Islet precursor cell (in vitro differentiated cells): ENCODE measurements at regions not wholly inside any gene's neighbourhood (a gene's known extent, or its start where the extent isn't known, plus 50 kb on each side); places are given as distances from the start of the nearest gene placed in this dataset.

ENCODE experiments used
- DNase-seq: peaks from one replicate; pipeline ENCODE4 v3.0.0-alpha.2; 2018

GRCh38 chr11:112403432-112403831 lies 142.8 kb upstream of the PLET1 start:
- DNase-seq, result no peak

GRCh38 chr11:112404112-112404511 lies 143.5 kb upstream of the PLET1 start:
- no peak for DNase-seq

- DNase-seq, result no peak
Observed at GRCh38 chr11:112408517-112408916, 147.9 kb upstream of the PLET1 start.

- DNase-seq, result no peak
Observed at GRCh38 chr11:112410325-112410724, 149.7 kb upstream of the PLET1 start.

- no peak for DNase-seq
Observed at GRCh38 chr11:112412383-112412782, 151.7 kb upstream of the PLET1 start.

GRCh38 chr11:112417339-112417738 lies 156.7 kb upstream of the PLET1 start:
- no peak for DNase-seq

GRCh38 chr11:112418438-112418837 lies 157.8 kb upstream of the PLET1 start:
- no peak for DNase-seq

GRCh38 chr11:112421879-112422278 lies 161.2 kb upstream of the PLET1 start:
- DNase-seq, result no peak

GRCh38 chr11:112425121-112425520 lies 164.5 kb upstream of the PLET1 start:
- no peak for DNase-seq

- no peak for DNase-seq
Observed at GRCh38 chr11:112437096-112437495, 176.4 kb upstream of the PLET1 start.

GRCh38 chr11:112439614-112440013 lies 179.0 kb upstream of the PLET1 start:
- no peak for DNase-seq

- DNase-seq, result peak; percentile 60
Observed at GRCh38 chr11:112440518-112440917, 179.9 kb upstream of the PLET1 start.

- DNase-seq, result no peak
Observed at GRCh38 chr11:112448168-112448567, 187.5 kb upstream of the PLET1 start.

- DNase-seq, result no peak
Observed at GRCh38 chr11:112448806-112449205, 188.1 kb upstream of the PLET1 start.

- DNase-seq, result no peak
Observed at GRCh38 chr11:112451250-112451649, 190.6 kb upstream of the PLET1 start.

- DNase-seq, result no peak
Observed at GRCh38 chr11:112453601-112454577, 193.2 kb upstream of the PLET1 start.

GRCh38 chr11:112454841-112455240 lies 194.2 kb upstream of the PLET1 start:
- DNase-seq, result no peak

- no peak for DNase-seq
Observed at GRCh38 chr11:112455791-112456190, 195.1 kb upstream of the PLET1 start.

GRCh38 chr11:112457532-112457931 lies 196.9 kb upstream of the PLET1 start:
- DNase-seq, result no peak

- DNase-seq, result no peak
Observed at GRCh38 chr11:112459001-112459400, 198.3 kb upstream of the PLET1 start.

- DNase-seq, result no peak
Observed at GRCh38 chr11:112460141-112460540, 199.5 kb upstream of the PLET1 start.

GRCh38 chr11:112464949-112465348 lies 204.3 kb upstream of the PLET1 start:
- no peak for DNase-seq

GRCh38 chr11:112465433-112466024 lies 204.9 kb upstream of the PLET1 start:
- no peak for DNase-seq

GRCh38 chr11:112467721-112468120 lies 207.1 kb upstream of the PLET1 start:
- DNase-seq, result no peak
